GM12891 (cell line): ENCODE measurements at regions not wholly inside any gene's neighbourhood (a gene's known extent, or its start where the extent isn't known, plus 50 kb on each side); places are given as distances from the start of the nearest gene placed in this dataset.

Source experiments
- DNase-seq: peaks from one replicate; pipeline ENCODE4 v3.0.0; 2011; ENCODE audit warnings: low spot score; ENCODE audit not compliant: insufficient read length
- FAIRE-seq: peaks from 2 replicates; lab custom pipeline; 2011; peaks lifted over from hg19 to GRCh38; lab: Jason Lieb, UNC
- PAX5 ChIP-seq: IDR thresholded peaks from 2 replicates; pipeline ENCODE4 v1.6.1; 2011; ENCODE audit warnings: low read length, moderate library complexity, mild to moderate bottlenecking; ENCODE audit not compliant: insufficient read depth, severe bottlenecking
- POLR2A ChIP-seq: IDR thresholded peaks from 2 replicates; pipeline ENCODE4 v1.6.1; 2011; ENCODE audit warnings: low read depth, low read length, control low read depth
- POLR2AphosphoS5 ChIP-seq: IDR thresholded peaks from 2 replicates; pipeline ENCODE4 v1.6.1; 2011; ENCODE audit warnings: low read depth, low read length, control low read depth
- POU2F2 ChIP-seq: IDR thresholded peaks from 2 replicates; pipeline ENCODE4 v1.6.1; 2011; ENCODE audit warnings: low read depth, mild to moderate bottlenecking, control low read depth, low read length, moderate library complexity
- SPI1 ChIP-seq: IDR thresholded peaks from 2 replicates; pipeline ENCODE4 v1.6.1; 2011; ENCODE audit warnings: low read depth, low read length, control low read depth
- TAF1 ChIP-seq: IDR thresholded peaks from 2 replicates; pipeline ENCODE4 v1.6.1; 2011; ENCODE audit warnings: low read depth, low read length, control low read depth

GRCh38 chr7:128145191-128145590 is 95.9 kb upstream of the LEP start:
- TF ChIP-seq POLR2AphosphoS5 (no peak), TAF1 (no peak), POLR2A (no peak), SPI1 (no peak), POU2F2 (no peak), PAX5 (no peak)
- no peak for FAIRE-seq
- no peak for DNase-seq

- TF ChIP-seq SPI1 (no peak), POU2F2 (no peak), PAX5 (no peak), TAF1 (no peak), POLR2A (no peak), POLR2AphosphoS5 (no peak)
- DNase-seq (no peak), FAIRE-seq (no peak)
Measured at GRCh38 chr7:128146052-128146451, 95.0 kb upstream of the LEP start.

GRCh38 chr7:128148676-128149075 is 92.4 kb upstream of the LEP start:
- FAIRE-seq (no peak), DNase-seq (no peak)
- no peak for TF ChIP-seq SPI1
- TF ChIP-seq PAX5: no peak
- TF ChIP-seq TAF1: no peak
- no peak for TF ChIP-seq POLR2A
- TF ChIP-seq POLR2AphosphoS5: no peak
- TF ChIP-seq POU2F2: no peak

- DNase-seq: no peak
- FAIRE-seq: no peak
Measured at GRCh38 chr7:128150223-128150865, 90.7 kb upstream of the LEP start.

GRCh38 chr7:128151635-128152034 is 89.4 kb upstream of the LEP start:
- DNase-seq (no peak), FAIRE-seq (no peak)
- TF ChIP-seq TAF1: no peak
- TF ChIP-seq POU2F2: no peak
- no peak for TF ChIP-seq SPI1
- TF ChIP-seq POLR2AphosphoS5: no peak

More at GRCh38 chr7:128150223-128150865, 90.7 kb upstream of the LEP start:
- TF ChIP-seq POLR2AphosphoS5 (no peak), POU2F2 (no peak), POLR2A (no peak), SPI1 (no peak), TAF1 (no peak), PAX5 (no peak)

GRCh38 chr7:128152721-128153120 is 88.4 kb upstream of the LEP start:
- DNase-seq (no peak), FAIRE-seq (no peak)
- TF ChIP-seq TAF1: no peak

GRCh38 chr7:128153436-128153835 is 87.6 kb upstream of the LEP start:
- TF ChIP-seq SPI1 (no peak), TAF1 (no peak), POU2F2 (no peak), POLR2A (no peak), PAX5 (no peak), POLR2AphosphoS5 (no peak)
- DNase-seq: no peak
- FAIRE-seq: no peak

- FAIRE-seq (no peak), DNase-seq (no peak)
- TF ChIP-seq POU2F2 (no peak), POLR2A (no peak), PAX5 (no peak), TAF1 (no peak), SPI1 (no peak), POLR2AphosphoS5 (no peak)
Measured at GRCh38 chr7:128154504-128154903, 86.6 kb upstream of the LEP start.

- FAIRE-seq (no peak), DNase-seq (no peak)
- TF ChIP-seq SPI1 (no peak), PAX5 (no peak)
Measured at GRCh38 chr7:128155100-128155740, 85.9 kb upstream of the LEP start.

- no peak for FAIRE-seq
- no peak for DNase-seq
- no peak for TF ChIP-seq POLR2A
- no peak for TF ChIP-seq POLR2AphosphoS5
Measured at GRCh38 chr7:128157906-128158305, 83.2 kb upstream of the LEP start.

GRCh38 chr7:128158370-128158769 is 82.7 kb upstream of the LEP start:
- DNase-seq (no peak), FAIRE-seq (no peak)
- no peak for TF ChIP-seq POLR2A
- TF ChIP-seq POU2F2: no peak
- TF ChIP-seq TAF1: no peak
- TF ChIP-seq SPI1: no peak
- TF ChIP-seq PAX5: no peak
- TF ChIP-seq POLR2AphosphoS5: no peak

- TF ChIP-seq TAF1: no peak
- no peak for TF ChIP-seq PAX5
- TF ChIP-seq SPI1: no peak
- no peak for TF ChIP-seq POU2F2
- TF ChIP-seq POLR2AphosphoS5: no peak
- TF ChIP-seq POLR2A: no peak
Measured at GRCh38 chr7:128160296-128160695, 80.8 kb upstream of the LEP start.

More at GRCh38 chr7:128160296-128160695, 80.8 kb upstream of the LEP start:
- no peak for DNase-seq
- FAIRE-seq: no peak
